ENCODE measurements at regions not wholly inside any gene's neighbourhood (a gene's known extent, or its start where the extent isn't known, plus 50 kb on each side); places are given as distances from the start of the nearest gene placed in this dataset.

- Histone ChIP-seq H3K4me2 (ENCODE audit: low read length) (no peak overlapping the region), H3K79me2 (ENCODE audit: low read length) (no peaks in the 10 kb centered on the region), H3K9ac (ENCODE audit: low read length) (no peak overlapping the region), H3K36me3 (replicated peaks; ENCODE audit: low read depth, low read length) (no peaks in the 10 kb centered on the region), H3K4me1 (ENCODE audit: low read length) (no peaks in the 10 kb centered on the region), H3K27ac (ENCODE audit: low read length) (no peak overlapping the region), H3K27me3 (ENCODE audit: low read depth, low read length) (no peaks in the 10 kb centered on the region), H4K20me1 (ENCODE audit: insufficient read depth, low read length) (no peaks in the 10 kb centered on the region), H3K9me3 (ENCODE audit: insufficient read depth, low read length) (no peaks in the 10 kb centered on the region), H3K4me3 (ENCODE audit: low read length) (no peak overlapping the region), H2AFZ (ENCODE audit: low read depth, low read length) (no peak overlapping the region)
- TF ChIP-seq CTCF (IDR thresholded peaks at IDR 0.05; ENCODE audit: low read depth, low read length) (no peak), EZH2phosphoT487 (IDR thresholded peaks at IDR 0.05; ENCODE audit: low read depth) (no peak)
Observed at GRCh38 chr10:130894471-130894870, 417.1 kb downstream of the TCERG1L start.

- no peaks in the 10 kb centered on the region for H3K79me2 ChIP-seq (ENCODE audit: low read length)
- no peaks in the 10 kb centered on the region for H3K27me3 ChIP-seq (ENCODE audit: low read depth, low read length)
- H3K4me2 ChIP-seq (ENCODE audit: low read length): no peak overlapping the region
- no peaks in the 10 kb centered on the region for H3K36me3 ChIP-seq (replicated peaks; ENCODE audit: low read depth, low read length)
- no peak overlapping the region for H3K27ac ChIP-seq (ENCODE audit: low read length)
- no peak overlapping the region for H3K9ac ChIP-seq (ENCODE audit: low read length)
- no peaks in the 10 kb centered on the region for H4K20me1 ChIP-seq (ENCODE audit: insufficient read depth, low read length)
- H3K9me3 ChIP-seq (ENCODE audit: insufficient read depth, low read length): no peaks in the 10 kb centered on the region
- TF ChIP-seq EZH2phosphoT487 (IDR thresholded peaks at IDR 0.05; ENCODE audit: low read depth): no peak
- no peak for TF ChIP-seq CTCF (IDR thresholded peaks at IDR 0.05; ENCODE audit: low read depth, low read length)
- H2AFZ ChIP-seq (ENCODE audit: low read depth, low read length): no peak overlapping the region
- no peak overlapping the region for H3K4me3 ChIP-seq (ENCODE audit: low read length)
- H3K4me1 ChIP-seq (ENCODE audit: low read length): no peaks in the 10 kb centered on the region
Observed at GRCh38 chr10:130895161-130895560, 416.4 kb downstream of the TCERG1L start.

- Histone ChIP-seq H3K4me3 (ENCODE audit: low read length) (no peak overlapping the region), H3K4me1 (ENCODE audit: low read length) (no peaks in the 10 kb centered on the region), H4K20me1 (ENCODE audit: insufficient read depth, low read length) (no peaks in the 10 kb centered on the region), H2AFZ (ENCODE audit: low read depth, low read length) (no peak overlapping the region), H3K79me2 (ENCODE audit: low read length) (no peaks in the 10 kb centered on the region), H3K4me2 (ENCODE audit: low read length) (no peak overlapping the region), H3K36me3 (replicated peaks; ENCODE audit: low read depth, low read length) (no peaks in the 10 kb centered on the region), H3K9me3 (ENCODE audit: insufficient read depth, low read length) (no peaks in the 10 kb centered on the region), H3K9ac (ENCODE audit: low read length) (no peak overlapping the region), H3K27me3 (ENCODE audit: low read depth, low read length) (no peaks in the 10 kb centered on the region), H3K27ac (ENCODE audit: low read length) (no peak overlapping the region)
- TF ChIP-seq EZH2phosphoT487 (IDR thresholded peaks at IDR 0.05; ENCODE audit: low read depth) (no peak), CTCF (IDR thresholded peaks at IDR 0.05; ENCODE audit: low read depth, low read length) (no peak)
Observed at GRCh38 chr10:130897815-130898214, 413.7 kb downstream of the TCERG1L start.

GRCh38 chr10:130898381-130898780 lies 413.1 kb downstream of the TCERG1L start:
- H3K27me3 ChIP-seq (ENCODE audit: low read depth, low read length): no peaks in the 10 kb centered on the region
- no peaks in the 10 kb centered on the region for H3K9me3 ChIP-seq (ENCODE audit: insufficient read depth, low read length)
- no peak overlapping the region for H3K4me2 ChIP-seq (ENCODE audit: low read length)
- no peaks in the 10 kb centered on the region for H4K20me1 ChIP-seq (ENCODE audit: insufficient read depth, low read length)
- no peak overlapping the region for H2AFZ ChIP-seq (ENCODE audit: low read depth, low read length)
- H3K4me3 ChIP-seq (ENCODE audit: low read length): no peak overlapping the region
- TF ChIP-seq EZH2phosphoT487 (IDR thresholded peaks at IDR 0.05; ENCODE audit: low read depth) (no peak), CTCF (IDR thresholded peaks at IDR 0.05; ENCODE audit: low read depth, low read length) (no peak)
- no peak overlapping the region for H3K9ac ChIP-seq (ENCODE audit: low read length)
- no peaks in the 10 kb centered on the region for H3K36me3 ChIP-seq (replicated peaks; ENCODE audit: low read depth, low read length)
- no peak overlapping the region for H3K27ac ChIP-seq (ENCODE audit: low read length)
- no peaks in the 10 kb centered on the region for H3K4me1 ChIP-seq (ENCODE audit: low read length)
- H3K79me2 ChIP-seq (ENCODE audit: low read length): no peaks in the 10 kb centered on the region

Measured in OCI-LY3 (cell line).